Natural killer cell treated with Interleukin-12 subunit alpha and Interleukin-12 subunit beta and Interleukin-15 and Interleukin-18, amount 100 ng/mL, for 72 hours (primary cell): ENCODE measurements at regions not wholly inside any gene's neighbourhood (a gene's known extent, or its start where the extent isn't known, plus 50 kb on each side); places are given as distances from the start of the nearest gene placed in this dataset.

ENCODE experiments used
- ATAC-seq, 2 donors: fragments of 150-1000 bp; cut with Tn5 transposase in 1 of 2; sonication (Bioruptor Pico), chemical (Tn5 transposase) in 1 of 2; 2 replicates each; pipeline ENCODE4 v1.10.0; 2021
- DNase-seq: peaks from one replicate; pipeline ENCODE4 v3.0.0; 2022; ENCODE audit warnings: low spot score
- H3K27ac Mint-ChIP-seq, 2 donors: 1 replicate in 1 of 2; 2 replicates in 1 of 2; pipeline ENCODE4 v1.8.0; 2022; ENCODE audit warnings: mixed read lengths in 2 of 2, mild to moderate bottlenecking in 1 of 2, moderate library complexity in 1 of 2
- H3K27me3 Mint-ChIP-seq, 2 donors: 1 replicate in 1 of 2; 2 replicates in 1 of 2; pipeline ENCODE4 v1.8.0; 2022; ENCODE audit warnings: mixed read lengths in 2 of 2
- H3K36me3 Mint-ChIP-seq: one replicate; pipeline ENCODE4 v1.8.0; 2022; ENCODE audit warnings: mixed read lengths
- H3K4me1 Mint-ChIP-seq, 2 donors: 1 replicate in 1 of 2; 2 replicates in 1 of 2; pipeline ENCODE4 v1.8.0; 2022; ENCODE audit warnings: low read depth in 2 of 2, mixed read lengths in 2 of 2, mild to moderate bottlenecking in 1 of 2
- H3K4me3 Mint-ChIP-seq: one replicate; pipeline ENCODE4 v1.8.0; 2022; ENCODE audit warnings: mixed read lengths
- H3K9me3 Mint-ChIP-seq: 2 replicates; pipeline ENCODE4 v1.8.0; 2022; ENCODE audit warnings: mixed read lengths

DNA sequence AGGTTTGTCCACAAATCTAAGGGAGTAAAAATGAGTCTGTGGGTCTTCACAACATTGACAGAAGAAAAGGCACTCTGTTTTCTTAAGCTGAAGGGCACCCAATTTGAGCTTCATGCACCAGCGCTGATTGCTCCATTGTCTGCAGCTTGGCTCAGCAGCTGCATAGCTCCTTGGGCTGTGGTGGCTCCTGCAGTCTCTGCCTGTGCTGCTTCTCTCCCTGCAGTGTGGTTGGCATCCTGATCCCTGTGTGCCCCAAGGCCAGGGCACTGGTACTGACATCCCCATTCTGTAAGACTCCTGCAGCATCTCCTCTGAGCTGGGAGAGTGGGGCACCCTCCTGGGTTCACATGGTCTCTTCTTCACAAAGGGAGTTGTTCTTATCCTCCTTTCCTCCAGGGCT, 83.2 kb upstream of the B3GAT2 start:
- Mint-ChIP-seq H3K27me3 (peaks cover 5 to 8% of the 10 kb centered on the region in 2 donors), H3K4me3 (no peak overlapping the region), H3K4me1 (no peaks in the 10 kb centered on the region), H3K27ac (no peak overlapping the region), H3K9me3 (no peaks in the 10 kb centered on the region), H3K36me3 (no peaks in the 10 kb centered on the region)
- DNase-seq (no peak), ATAC-seq (peak in 1 of 2 donors; percentile 15)

DNA sequence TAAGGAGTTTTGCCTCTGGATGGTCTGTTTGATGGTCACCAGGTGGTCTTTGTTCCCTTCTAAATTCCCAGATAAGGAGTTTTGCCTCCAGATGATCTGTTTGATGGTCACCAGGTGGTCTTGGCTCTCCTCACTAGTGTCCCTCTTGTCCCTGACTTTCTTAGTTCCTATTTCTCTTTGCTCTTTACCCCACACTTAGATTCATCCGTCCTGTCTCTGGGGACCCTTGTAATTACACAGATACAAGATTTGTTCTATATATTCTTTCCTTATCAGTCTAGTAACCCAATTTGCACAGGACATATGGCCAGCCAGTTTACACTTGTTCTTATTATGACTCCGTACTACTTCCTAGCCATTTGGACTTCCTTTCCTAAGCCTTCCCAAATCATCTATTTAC, 84.0 kb upstream of the B3GAT2 start:
- Mint-ChIP-seq H3K36me3 (no peaks in the 10 kb centered on the region), H3K4me1 (no peaks in the 10 kb centered on the region), H3K9me3 (no peaks in the 10 kb centered on the region), H3K4me3 (no peak overlapping the region), H3K27me3 (peaks cover 4 to 5% of the 10 kb centered on the region in 2 donors), H3K27ac (no peak overlapping the region)
- DNase-seq, result no peak
- no peak for ATAC-seq

DNA sequence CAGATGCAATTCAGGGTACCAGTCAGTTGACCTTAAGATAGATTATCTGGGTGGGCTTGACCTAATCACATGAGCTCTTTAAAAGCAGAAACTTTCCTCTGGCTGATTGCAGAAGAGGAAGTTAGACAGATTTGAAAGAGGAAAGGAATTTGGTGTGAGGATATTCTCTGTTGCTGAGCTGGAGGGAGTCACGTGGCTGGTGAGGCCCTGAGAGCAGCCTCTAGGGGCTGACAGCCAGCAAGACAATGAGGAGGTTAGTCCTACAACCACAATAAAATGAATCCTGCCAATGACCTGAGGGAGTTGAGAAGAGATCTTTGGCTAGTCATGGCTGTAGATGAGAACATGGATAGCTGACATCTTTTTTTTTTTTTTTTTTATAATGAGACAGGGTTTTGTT, 87.0 kb upstream of the B3GAT2 start:
- Mint-ChIP-seq H3K9me3 (no peaks in the 10 kb centered on the region), H3K36me3 (no peaks in the 10 kb centered on the region), H3K27ac (no peak overlapping the region), H3K4me3 (no peak overlapping the region), H3K27me3 (peaks cover 3 to 5% of the 10 kb centered on the region in 2 donors), H3K4me1 (no peaks in the 10 kb centered on the region)
- ATAC-seq (no peak), DNase-seq (no peak)

DNA sequence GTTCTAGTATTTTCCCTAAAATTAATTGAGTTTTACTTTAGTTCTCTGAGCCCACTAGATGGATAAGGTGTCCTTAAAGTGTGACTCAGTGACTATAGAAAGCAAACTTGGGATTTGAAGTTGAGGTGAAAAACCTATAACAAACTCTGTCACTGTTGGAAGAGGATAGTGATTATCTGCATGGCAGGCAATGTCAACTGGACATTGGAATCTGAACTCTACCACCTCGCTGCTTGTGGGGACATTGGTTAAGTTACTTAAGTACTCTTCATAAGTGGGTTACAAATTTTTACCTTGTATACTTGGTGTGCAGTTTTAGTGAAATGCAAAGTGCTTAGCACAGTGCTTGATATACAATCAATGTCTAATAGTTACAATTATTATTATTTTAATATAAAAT, 87.9 kb upstream of the B3GAT2 start:
- peaks cover 3 to 5% of the 10 kb centered on the region in 2 donors for H3K27me3 Mint-ChIP-seq
- no peak for DNase-seq
- ATAC-seq, result no peak
- H3K27ac Mint-ChIP-seq, result no peak overlapping the region
- no peak overlapping the region for H3K4me3 Mint-ChIP-seq
- no peaks in the 10 kb centered on the region for H3K9me3 Mint-ChIP-seq
- no peaks in the 10 kb centered on the region for H3K36me3 Mint-ChIP-seq
- H3K4me1 Mint-ChIP-seq, result no peaks in the 10 kb centered on the region

DNA sequence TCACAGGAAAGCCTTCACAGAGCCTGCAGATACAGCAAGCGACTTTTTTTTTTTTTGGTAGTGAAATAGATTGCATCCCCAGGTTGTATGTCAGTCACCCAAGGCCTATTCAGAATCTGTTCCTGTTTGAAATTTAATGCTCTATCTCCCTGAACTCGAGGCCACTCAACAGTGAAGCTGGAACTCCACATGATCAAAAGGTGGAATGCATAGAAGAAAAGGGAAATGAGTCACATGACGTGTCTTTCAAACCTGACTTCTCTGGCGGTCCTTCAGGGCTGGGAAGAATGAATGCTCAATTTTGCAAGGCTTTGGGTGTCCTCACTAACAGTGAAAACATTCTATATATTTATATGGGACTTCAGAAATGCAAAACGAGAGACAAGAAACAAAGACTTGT, 88.4 kb upstream of the B3GAT2 start:
- Mint-ChIP-seq H3K4me1 (no peaks in the 10 kb centered on the region), H3K27ac (no peak overlapping the region), H3K9me3 (no peaks in the 10 kb centered on the region), H3K4me3 (no peak overlapping the region), H3K27me3 (peaks cover 3 to 5% of the 10 kb centered on the region in 2 donors), H3K36me3 (no peaks in the 10 kb centered on the region)
- DNase-seq (no peak), ATAC-seq (no peak)

DNA sequence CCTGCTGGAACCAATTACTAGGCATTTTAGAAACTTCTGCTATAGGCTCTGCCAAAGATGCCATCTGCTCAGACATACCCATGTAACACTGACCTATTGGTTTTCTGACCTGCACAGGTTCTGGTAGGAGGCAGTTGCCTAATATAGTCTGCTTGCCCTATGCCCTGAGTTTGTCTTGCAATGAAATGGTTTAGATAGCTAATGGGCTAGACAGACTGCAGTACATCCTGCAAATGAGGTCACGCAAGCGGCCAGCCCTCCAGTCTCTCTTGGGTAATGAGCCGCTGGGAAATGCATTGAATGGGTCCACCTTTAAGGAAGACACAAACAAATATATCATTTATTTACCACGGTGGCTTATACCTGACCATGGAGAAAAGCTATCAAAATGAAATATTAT, 90.6 kb upstream of the B3GAT2 start:
- Mint-ChIP-seq H3K4me1 (no peaks in the 10 kb centered on the region), H3K27me3 (peaks cover 3 to 5% of the 10 kb centered on the region in 2 donors), H3K4me3 (no peak overlapping the region), H3K36me3 (no peaks in the 10 kb centered on the region), H3K27ac (no peak overlapping the region), H3K9me3 (no peaks in the 10 kb centered on the region)
- peak in 1 of 2 donors; percentile 24 for ATAC-seq
- no peak for DNase-seq

DNA sequence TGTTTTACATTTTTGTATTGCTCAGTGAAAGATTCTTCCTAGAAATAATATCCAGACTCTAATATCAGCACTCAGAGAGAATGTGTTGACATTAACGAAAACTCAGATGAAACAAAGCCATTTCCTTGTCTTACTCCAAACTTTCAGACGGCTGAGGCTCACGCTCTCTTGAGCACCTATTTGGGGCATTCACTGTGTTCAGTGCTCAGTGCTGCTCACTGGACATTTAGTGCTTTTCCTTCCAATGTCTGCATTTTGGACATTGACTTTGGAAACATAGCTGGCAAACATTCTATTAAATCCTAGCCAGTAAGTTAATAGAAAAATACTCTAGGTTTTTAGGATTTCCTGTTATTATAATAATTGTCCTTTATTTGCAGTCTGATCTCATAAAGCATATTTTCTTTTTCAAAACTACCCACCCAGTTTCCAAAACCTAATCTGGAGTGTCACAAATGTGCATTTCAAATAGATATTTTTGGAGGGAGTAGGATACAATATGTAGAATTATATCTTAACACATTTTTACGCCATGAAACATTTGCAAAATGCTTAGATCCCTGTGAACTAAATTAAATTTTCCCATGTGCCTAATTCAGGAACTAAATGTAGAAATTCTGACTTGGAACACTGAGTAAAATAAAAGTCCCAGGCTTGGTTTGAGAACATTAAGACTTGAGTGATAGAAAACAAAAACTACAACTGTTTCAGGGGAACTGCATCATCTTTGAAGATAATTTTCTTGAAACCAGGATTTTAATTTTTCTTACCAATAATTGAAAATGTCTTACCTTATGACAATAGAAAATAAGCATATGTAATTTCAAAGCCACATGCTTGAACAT, 91.7 kb upstream of the B3GAT2 start:
- peaks cover 3 to 5% of the 10 kb centered on the region in 2 donors for H3K27me3 Mint-ChIP-seq

DNA sequence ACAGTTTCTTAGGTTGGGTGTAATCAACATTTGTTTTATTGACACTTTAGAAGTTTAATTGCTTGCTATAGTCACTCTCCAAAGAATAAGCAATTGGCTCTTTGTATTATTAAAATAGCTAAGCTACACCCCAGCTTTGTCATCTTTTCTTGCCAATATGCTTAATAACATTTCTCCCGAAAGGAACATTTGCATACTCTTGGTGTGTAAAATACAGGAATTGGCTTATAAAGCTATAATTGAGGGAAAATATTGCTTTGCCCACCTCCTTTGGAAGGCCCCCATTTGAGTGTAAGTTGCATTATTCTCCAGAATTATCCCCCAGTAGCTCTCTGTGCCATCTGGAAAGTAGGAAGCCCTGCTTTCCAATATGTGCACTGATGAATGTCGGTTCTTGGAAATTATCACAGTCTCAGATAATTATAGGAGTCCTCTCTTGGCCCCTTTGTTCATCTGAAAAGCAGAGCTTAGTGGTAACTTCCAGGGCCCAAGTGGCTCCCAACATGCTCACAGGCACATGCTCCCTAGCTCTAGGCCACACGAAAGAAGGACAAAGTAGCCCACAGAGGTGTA, 92.4 kb upstream of the B3GAT2 start:
- ATAC-seq (no peak), DNase-seq (no peak)
- no peaks in the 10 kb centered on the region for H3K36me3 Mint-ChIP-seq
- H3K27me3 Mint-ChIP-seq, result no peaks in the 10 kb centered on the region
- no peak overlapping the region for H3K27ac Mint-ChIP-seq
- H3K4me3 Mint-ChIP-seq, result no peak overlapping the region
- H3K4me1 Mint-ChIP-seq, result no peaks in the 10 kb centered on the region
- H3K9me3 Mint-ChIP-seq, result no peaks in the 10 kb centered on the region

More for the DNA sequence above, 91.7 kb upstream of the B3GAT2 start:
- ATAC-seq (no peak), DNase-seq (no peak)
- Mint-ChIP-seq H3K27ac (no peak overlapping the region), H3K9me3 (no peaks in the 10 kb centered on the region), H3K4me1 (no peaks in the 10 kb centered on the region), H3K36me3 (no peaks in the 10 kb centered on the region), H3K4me3 (no peak overlapping the region)

DNA sequence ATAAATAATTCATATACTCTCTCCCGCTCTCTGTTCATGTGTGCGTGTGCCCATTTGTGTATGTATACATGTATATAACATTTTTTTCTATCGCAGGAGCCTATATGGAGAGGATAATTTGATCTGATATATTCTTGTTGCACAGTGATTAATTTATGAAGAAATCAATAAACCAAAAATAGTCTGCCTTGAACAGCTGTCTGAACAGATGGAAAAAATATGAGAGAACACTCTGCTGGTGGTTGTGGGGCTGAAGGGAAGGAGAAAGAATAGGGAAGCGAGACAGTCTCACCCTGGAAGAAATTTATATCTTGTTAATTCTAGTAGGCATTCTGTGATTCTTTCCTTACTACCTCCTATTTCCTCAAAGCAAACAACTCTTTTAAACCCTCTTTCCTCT, 96.6 kb upstream of the B3GAT2 start:
- DNase-seq (no peak), ATAC-seq (no peak)
- H3K36me3 Mint-ChIP-seq, result no peaks in the 10 kb centered on the region
- H3K9me3 Mint-ChIP-seq, result no peaks in the 10 kb centered on the region
- no peaks in the 10 kb centered on the region for H3K4me1 Mint-ChIP-seq
- no peak overlapping the region for H3K4me3 Mint-ChIP-seq
- H3K27me3 Mint-ChIP-seq, result no peaks in the 10 kb centered on the region
- no peak overlapping the region for H3K27ac Mint-ChIP-seq

DNA sequence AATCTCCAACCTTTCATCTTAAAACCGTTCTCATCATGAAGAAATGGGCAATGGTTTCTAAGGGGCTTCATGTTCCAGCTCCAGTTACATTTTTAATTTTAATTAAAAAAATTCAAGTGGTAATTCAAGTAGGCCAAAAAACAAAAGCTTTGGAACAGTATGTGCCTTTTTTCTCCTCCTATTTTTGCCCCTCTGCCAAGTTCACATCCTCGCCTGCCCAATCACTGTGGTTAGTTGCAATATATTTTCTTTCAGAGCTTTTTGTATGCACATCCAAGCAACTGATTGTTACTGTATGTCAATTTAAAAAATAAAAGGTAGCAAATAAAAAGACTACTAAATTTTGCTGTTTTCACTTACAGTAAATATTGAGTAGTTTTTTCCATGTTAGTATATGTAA, 99.8 kb upstream of the B3GAT2 start:
- Mint-ChIP-seq H3K4me1 (no peaks in the 10 kb centered on the region), H3K36me3 (no peaks in the 10 kb centered on the region), H3K27ac (no peak overlapping the region), H3K4me3 (no peak overlapping the region), H3K27me3 (no peaks in the 10 kb centered on the region), H3K9me3 (no peaks in the 10 kb centered on the region)
- DNase-seq (no peak), ATAC-seq (no peak)

DNA sequence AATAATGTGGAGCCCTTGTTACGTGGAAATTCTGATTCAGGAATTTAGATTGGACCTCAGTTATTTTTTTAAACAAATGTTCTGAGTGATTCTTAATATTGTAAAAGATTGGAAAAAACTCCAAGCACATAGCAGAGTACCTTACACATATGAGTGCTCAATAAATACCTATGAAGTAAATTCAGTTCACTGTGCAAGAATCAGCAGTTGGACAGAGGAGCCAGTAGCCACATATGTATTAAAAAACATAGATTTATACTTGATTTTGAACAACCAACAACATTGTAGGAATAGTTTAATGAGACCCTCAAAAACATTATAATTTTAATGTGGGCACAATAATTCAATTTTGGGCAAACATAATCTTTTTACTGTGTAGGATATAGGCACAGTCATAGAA, 109.3 kb upstream of the B3GAT2 start:
- H3K27ac Mint-ChIP-seq, result no peak overlapping the region
- H3K27me3 Mint-ChIP-seq, result peaks cover 0 to 12% of the 10 kb centered on the region in 2 donors
- H3K4me1 Mint-ChIP-seq, result no peaks in the 10 kb centered on the region
- no peaks in the 10 kb centered on the region for H3K9me3 Mint-ChIP-seq
- DNase-seq (no peak), ATAC-seq (no peak)
- H3K4me3 Mint-ChIP-seq, result no peak overlapping the region
- H3K36me3 Mint-ChIP-seq, result no peaks in the 10 kb centered on the region

DNA sequence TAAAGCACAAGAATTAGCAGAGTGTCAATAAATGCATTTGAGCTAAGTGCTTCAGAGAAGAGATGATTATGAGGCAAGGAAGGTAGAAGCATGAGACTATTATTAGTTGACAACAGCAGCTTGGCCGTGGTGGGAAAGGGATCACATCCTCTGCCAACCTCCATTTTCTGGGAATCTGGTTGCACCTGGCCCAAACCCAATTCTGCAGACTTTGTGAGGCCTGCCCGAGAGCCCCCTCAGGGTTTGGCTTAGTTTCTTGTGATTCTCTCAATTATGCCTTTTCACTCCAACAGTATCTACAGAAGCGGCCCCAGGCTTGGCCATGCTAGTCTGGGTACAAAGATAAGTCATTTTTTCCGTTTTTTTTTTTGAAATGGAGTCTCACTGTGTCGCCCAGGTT, 111.0 kb upstream of the B3GAT2 start:
- Mint-ChIP-seq H3K4me3 (no peak overlapping the region), H3K4me1 (no peaks in the 10 kb centered on the region), H3K27me3 (peaks cover 0 to 5% of the 10 kb centered on the region in 2 donors), H3K9me3 (no peaks in the 10 kb centered on the region), H3K27ac (no peak overlapping the region), H3K36me3 (no peaks in the 10 kb centered on the region)
- ATAC-seq, result no peak
- no peak for DNase-seq

DNA sequence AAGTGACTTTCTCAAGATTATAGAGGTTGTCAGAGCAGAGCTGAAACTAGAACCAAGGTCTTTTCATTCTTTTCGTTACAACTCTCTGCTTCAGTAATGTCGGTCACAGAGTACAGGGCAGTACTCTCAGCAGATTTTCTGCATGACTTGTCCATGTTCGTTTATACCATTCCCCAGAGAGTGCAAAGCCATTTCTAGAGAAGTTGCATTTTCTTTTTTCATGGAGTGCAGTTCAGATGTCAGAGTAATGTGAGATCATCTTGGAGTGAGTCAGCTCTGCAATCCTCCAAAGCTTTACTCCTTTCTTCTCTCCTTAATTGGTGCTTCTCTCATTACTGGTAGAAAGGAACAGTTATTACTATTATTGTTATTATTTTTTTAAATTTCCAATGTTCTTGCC, 115.6 kb upstream of the B3GAT2 start:
- peaks cover 7% of the 10 kb centered on the region for H3K9me3 Mint-ChIP-seq
- H3K36me3 Mint-ChIP-seq, result no peaks in the 10 kb centered on the region
- H3K4me1 Mint-ChIP-seq, result no peaks in the 10 kb centered on the region
- no peak for DNase-seq
- no peak overlapping the region for H3K27ac Mint-ChIP-seq
- peaks cover 0 to 12% of the 10 kb centered on the region in 2 donors for H3K27me3 Mint-ChIP-seq
- no peak for ATAC-seq
- H3K4me3 Mint-ChIP-seq, result no peak overlapping the region

DNA sequence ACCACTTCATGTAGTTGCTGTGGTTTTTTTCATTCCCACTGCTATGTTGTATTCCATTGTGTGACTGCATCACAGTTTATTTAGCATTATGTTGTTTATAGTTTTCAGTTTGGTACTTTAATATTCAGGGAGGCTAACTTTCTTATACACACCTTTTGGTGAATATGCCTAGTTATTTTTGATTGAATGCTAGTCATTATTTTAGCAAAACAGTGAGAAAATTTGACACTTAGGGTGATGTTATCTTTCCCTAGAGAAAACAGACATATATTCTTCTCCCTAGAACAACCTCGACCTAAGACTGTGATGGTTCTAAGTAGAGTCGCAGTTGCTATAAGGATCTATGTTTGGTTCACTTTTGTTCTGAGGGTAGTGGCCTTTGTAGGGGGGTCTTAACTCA, 120.8 kb upstream of the B3GAT2 start:
- Mint-ChIP-seq H3K27ac (no peak overlapping the region), H3K4me3 (no peak overlapping the region), H3K36me3 (peaks cover 10% of the 10 kb centered on the region), H3K27me3 (peaks cover 0 to 19% of the 10 kb centered on the region in 2 donors), H3K4me1 (no peaks in the 10 kb centered on the region), H3K9me3 (peaks cover 11% of the 10 kb centered on the region)
- ATAC-seq (no peak), DNase-seq (no peak)
